ENCODE measurements at regions not wholly inside any gene's neighbourhood (a gene's known extent, or its start where the extent isn't known, plus 50 kb on each side); places are given as distances from the start of the nearest gene placed in this dataset.

GRCh38 chr3:111476701-111477100 is 65.3 kb upstream of the CD96 start (continued):
- no peak for TF ChIP-seq ZBTB33 (IDR thresholded peaks at IDR 0.05; ENCODE audit: extremely low read depth, insufficient replicate concordance, low read length)
- TF ChIP-seq POLR2A (IDR thresholded peaks at IDR 0.05; ENCODE audit: borderline replicate concordance, extremely low read depth, insufficient read depth, insufficient read length): no peak
- TF ChIP-seq ZNF274 (IDR thresholded peaks at IDR 0.05; ENCODE audit: low read depth, low read length): no peak
- no peak for TF ChIP-seq CBX3 (IDR thresholded peaks at IDR 0.05; ENCODE audit: low read depth)

GRCh38 chr3:111480091-111480490 is 61.9 kb upstream of the CD96 start:
- no peak for ATAC-seq
- TF ChIP-seq FOSL1 (IDR thresholded peaks at IDR 0.05; ENCODE audit: low read depth) (no peak), SRF (IDR thresholded peaks at IDR 0.05; ENCODE audit: low read depth) (no peak), JUND (IDR thresholded peaks at IDR 0.05) (no peak), TCF7L2 (IDR thresholded peaks at IDR 0.05; ENCODE audit: borderline replicate concordance, extremely low read depth, insufficient read depth, insufficient read length) (no peak), CEBPB (IDR thresholded peaks at IDR 0.05; ENCODE audit: low read depth) (no peak), RAD21 (IDR thresholded peaks at IDR 0.05; ENCODE audit: low read depth) (no peak), YY1 (IDR thresholded peaks at IDR 0.05; ENCODE audit: extremely low read depth, insufficient replicate concordance, low read depth, low read length) (no peak), EZH2phosphoT487 (IDR thresholded peaks at IDR 0.05; ENCODE audit: borderline replicate concordance) (no peak), ATF3 (IDR thresholded peaks at IDR 0.05) (no peak), CBX3 (IDR thresholded peaks at IDR 0.05; ENCODE audit: low read depth) (no peak), POLR2A (IDR thresholded peaks at IDR 0.05; ENCODE audit: borderline replicate concordance, extremely low read depth, insufficient read depth, insufficient read length) (no peak), POLR2AphosphoS5 (IDR thresholded peaks at IDR 0.05; ENCODE audit: low read depth, low read length) (no peak), SP1 (IDR thresholded peaks at IDR 0.05; ENCODE audit: low read depth) (no peak), ZFX (IDR thresholded peaks at IDR 0.05) (no peak), MAX (IDR thresholded peaks at IDR 0.05) (no peak), ZNF274 (IDR thresholded peaks at IDR 0.05; ENCODE audit: low read depth, low read length) (no peak), EZH2 (IDR thresholded peaks at IDR 0.05) (no peak), CTCF (IDR thresholded peaks at IDR 0.05 in 2 of 3, conservative IDR thresholded peaks at IDR 0.05 in 1 of 3; ENCODE audit: borderline replicate concordance in 1 of 3, insufficient read depth in 1 of 3, low read depth in 2 of 3, low read length in 2 of 3) (no peak)
- RAD21 ChIA-PET (ENCODE audit: low non-redundant PET in 1 of 2, low total read pairs in 2 of 2, uncharacterized antibody in 2 of 2, unreplicated experiment in 2 of 2): no interaction called here
- intact Hi-C loops (cut with micrococcal nuclease): no loop called here
- H3K4me2 ChIP-seq (ENCODE audit: low read length): no peak overlapping the region
- no peaks in the 10 kb centered on the region for H3K79me2 ChIP-seq (ENCODE audit: insufficient read depth, low read length)
- H3K9ac ChIP-seq (ENCODE audit: low read length): no peak overlapping the region
- no TSS peak for BruUV-seq (replicated peaks)
- H4K20me1 ChIP-seq (ENCODE audit: insufficient read depth): no peaks in the 10 kb centered on the region
- H3K9me2 ChIP-seq (ENCODE audit: insufficient read depth): no peaks in the 10 kb centered on the region
- H3K36me3 ChIP-seq (ENCODE audit: control insufficient read depth in 1 of 2, insufficient read depth in 2 of 2, low read length in 2 of 2): no peaks in the 10 kb centered on the region
- H3K4me3 ChIP-seq (replicated peaks in 1 of 2; ENCODE audit: low read depth in 1 of 2, low read length in 2 of 2): no peak overlapping the region
- DNase-seq (ENCODE audit: low read depth, low spot score): no peak
- POLR2A ChIA-PET: no interaction called here
- CTCF ChIA-PET: no interaction called here
- no peaks in the 10 kb centered on the region for H3K9me3 ChIP-seq (ENCODE audit: control insufficient read depth in 1 of 2, insufficient read depth in 1 of 2, low read depth in 1 of 2, low read length in 2 of 2)
- H3K27ac ChIP-seq (ENCODE audit: low read depth, low read length): no peak overlapping the region
- H2AFZ ChIP-seq (ENCODE audit: low read depth, low read length, poor library complexity, severe bottlenecking): no peak overlapping the region
- H3K27me3 ChIP-seq (ENCODE audit: insufficient read depth, low read length): no peaks in the 10 kb centered on the region
- H3K4me1 ChIP-seq (ENCODE audit: control insufficient read depth in 1 of 2, insufficient read depth in 2 of 2, low read length in 2 of 2): no peaks in the 10 kb centered on the region

Measured in HCT116 (cell line).